ENCODE measurements at regions not wholly inside any gene's neighbourhood (a gene's known extent, or its start where the extent isn't known, plus 50 kb on each side); places are given as distances from the start of the nearest gene placed in this dataset.

DNA sequence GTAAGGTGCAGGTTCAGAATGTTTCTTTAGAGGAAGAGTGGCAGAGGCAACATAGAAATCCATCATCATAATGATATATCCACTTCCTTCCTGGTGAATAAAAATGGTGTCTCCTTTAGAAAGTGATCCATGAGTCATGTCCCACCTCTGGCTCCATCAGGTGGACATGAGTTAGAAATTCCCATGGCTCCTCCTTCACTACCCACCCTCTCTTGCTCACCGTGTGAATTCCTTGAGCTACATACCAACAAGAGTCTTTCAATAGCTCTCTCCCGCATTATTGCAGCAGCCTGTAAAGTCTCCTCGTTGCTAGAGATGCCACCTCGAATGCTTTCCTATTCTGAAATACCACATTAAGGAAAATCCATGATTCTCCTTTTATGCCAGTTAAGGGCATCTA is 317.6 kb downstream of the LNPK start:
- TF ChIP-seq, protein P1, sequence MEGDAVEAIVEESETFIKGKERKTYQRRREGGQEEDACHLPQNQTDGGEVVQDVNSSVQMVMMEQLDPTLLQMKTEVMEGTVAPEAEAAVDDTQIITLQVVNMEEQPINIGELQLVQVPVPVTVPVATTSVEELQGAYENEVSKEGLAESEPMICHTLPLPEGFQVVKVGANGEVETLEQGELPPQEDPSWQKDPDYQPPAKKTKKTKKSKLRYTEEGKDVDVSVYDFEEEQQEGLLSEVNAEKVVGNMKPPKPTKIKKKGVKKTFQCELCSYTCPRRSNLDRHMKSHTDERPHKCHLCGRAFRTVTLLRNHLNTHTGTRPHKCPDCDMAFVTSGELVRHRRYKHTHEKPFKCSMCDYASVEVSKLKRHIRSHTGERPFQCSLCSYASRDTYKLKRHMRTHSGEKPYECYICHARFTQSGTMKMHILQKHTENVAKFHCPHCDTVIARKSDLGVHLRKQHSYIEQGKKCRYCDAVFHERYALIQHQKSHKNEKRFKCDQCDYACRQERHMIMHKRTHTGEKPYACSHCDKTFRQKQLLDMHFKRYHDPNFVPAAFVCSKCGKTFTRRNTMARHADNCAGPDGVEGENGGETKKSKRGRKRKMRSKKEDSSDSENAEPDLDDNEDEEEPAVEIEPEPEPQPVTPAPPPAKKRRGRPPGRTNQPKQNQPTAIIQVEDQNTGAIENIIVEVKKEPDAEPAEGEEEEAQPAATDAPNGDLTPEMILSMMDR (IDR thresholded peaks at IDR 0.05), result no peak
- TF ChIP-seq POLR2AphosphoS5 (IDR thresholded peaks at IDR 0.05) (no peak), POLR2A (IDR thresholded peaks at IDR 0.05; ENCODE audit: low read depth) (no peak), EP300 (IDR thresholded peaks at IDR 0.05) (no peak)

All from esophagus muscularis mucosa (tissue), 4 donors.